ENCODE measurements at regions not wholly inside any gene's neighbourhood (a gene's known extent, or its start where the extent isn't known, plus 50 kb on each side); places are given as distances from the start of the nearest gene placed in this dataset.
"Not testable (repeated sequence)": the region's sequence is repeated elsewhere in the genome, so short reads cannot be mapped to it uniquely, and the experiment has no call there.

GRCh38 chr16:88167798-88168556, 214.8 kb upstream of the ZNF469 start:
- not testable (repeated sequence) for H3K27me3 ChIP-seq (ENCODE audit: control insufficient read depth, insufficient read depth, low read length); H3K4me2 ChIP-seq (ENCODE audit: low read length); H3K79me2 ChIP-seq; H3K9ac ChIP-seq; H3K4me1 ChIP-seq; H3K4me3 ChIP-seq (ENCODE audit: low read depth, low read length); H3K9me3 ChIP-seq (ENCODE audit: control insufficient read depth, low read length); H3K36me3 ChIP-seq (ENCODE audit: control insufficient read depth, insufficient read depth, low read length); H3K27ac ChIP-seq; H2AFZ ChIP-seq

GRCh38 chr16:88168557-88168949, 214.2 kb upstream of the ZNF469 start:
- not testable (repeated sequence) for H3K36me3 ChIP-seq (ENCODE audit: control insufficient read depth, insufficient read depth, low read length); H3K4me1 ChIP-seq; H3K9me3 ChIP-seq (ENCODE audit: control insufficient read depth, low read length); H2AFZ ChIP-seq; H3K79me2 ChIP-seq; H3K27ac ChIP-seq; H3K4me2 ChIP-seq (ENCODE audit: low read length); H3K27me3 ChIP-seq (ENCODE audit: control insufficient read depth, insufficient read depth, low read length); H3K4me3 ChIP-seq (ENCODE audit: low read depth, low read length); H3K9ac ChIP-seq

- H3K27ac ChIP-seq; H3K4me1 ChIP-seq; H3K79me2 ChIP-seq; H3K4me3 ChIP-seq (ENCODE audit: low read depth, low read length); H3K36me3 ChIP-seq (ENCODE audit: control insufficient read depth, insufficient read depth, low read length); H3K4me2 ChIP-seq (ENCODE audit: low read length); H2AFZ ChIP-seq; H3K9ac ChIP-seq; H3K27me3 ChIP-seq (ENCODE audit: control insufficient read depth, insufficient read depth, low read length); H3K9me3 ChIP-seq (ENCODE audit: control insufficient read depth, low read length): not testable (repeated sequence)
These were observed 213.5 kb upstream of the ZNF469 start for GRCh38 chr16:88169136-88169830.

- H2AFZ ChIP-seq; H3K9me3 ChIP-seq (ENCODE audit: control insufficient read depth, low read length); H3K4me3 ChIP-seq (ENCODE audit: low read depth, low read length); H3K9ac ChIP-seq; H3K4me2 ChIP-seq (ENCODE audit: low read length); H3K27me3 ChIP-seq (ENCODE audit: control insufficient read depth, insufficient read depth, low read length); H3K27ac ChIP-seq; H3K4me1 ChIP-seq; H3K79me2 ChIP-seq; H3K36me3 ChIP-seq (ENCODE audit: control insufficient read depth, insufficient read depth, low read length): not testable (repeated sequence)
These were observed 213.0 kb upstream of the ZNF469 start for GRCh38 chr16:88169831-88170165.

GRCh38 chr16:88170528-88170991, 212.2 kb upstream of the ZNF469 start:
- Histone ChIP-seq H2AFZ (no peak overlapping the region), H3K27me3 (ENCODE audit: control insufficient read depth, insufficient read depth, low read length) (no peaks in the 10 kb centered on the region), H3K79me2 (no peaks in the 10 kb centered on the region), H3K4me3 (ENCODE audit: low read depth, low read length) (no peak overlapping the region), H3K4me2 (ENCODE audit: low read length) (no peak overlapping the region), H3K9me3 (ENCODE audit: control insufficient read depth, low read length) (no peaks in the 10 kb centered on the region), H3K27ac (no peak overlapping the region), H3K9ac (no peak overlapping the region), H3K36me3 (ENCODE audit: control insufficient read depth, insufficient read depth, low read length) (no peaks in the 10 kb centered on the region), H3K4me1 (no peaks in the 10 kb centered on the region)
- no peak for TF ChIP-seq CTCF (IDR thresholded peaks at IDR 0.05)

- H3K4me1 ChIP-seq; H3K9ac ChIP-seq; H3K9me3 ChIP-seq (ENCODE audit: control insufficient read depth, low read length); H3K4me3 ChIP-seq (ENCODE audit: low read depth, low read length); H3K27ac ChIP-seq; H3K36me3 ChIP-seq (ENCODE audit: control insufficient read depth, insufficient read depth, low read length); H3K27me3 ChIP-seq (ENCODE audit: control insufficient read depth, insufficient read depth, low read length); H2AFZ ChIP-seq; H3K4me2 ChIP-seq (ENCODE audit: low read length); H3K79me2 ChIP-seq: not testable (repeated sequence)
These were observed 211.6 kb upstream of the ZNF469 start for GRCh38 chr16:88171126-88171525.

GRCh38 chr16:88176184-88176583, 206.6 kb upstream of the ZNF469 start:
- H3K36me3 ChIP-seq (ENCODE audit: control insufficient read depth, insufficient read depth, low read length); H3K27ac ChIP-seq; H3K27me3 ChIP-seq (ENCODE audit: control insufficient read depth, insufficient read depth, low read length); H3K4me1 ChIP-seq; H3K4me3 ChIP-seq (ENCODE audit: low read depth, low read length); H2AFZ ChIP-seq; H3K79me2 ChIP-seq; H3K9ac ChIP-seq; H3K9me3 ChIP-seq (ENCODE audit: control insufficient read depth, low read length); H3K4me2 ChIP-seq (ENCODE audit: low read length): not testable (repeated sequence)

- not testable (repeated sequence) for H3K4me3 ChIP-seq (ENCODE audit: low read depth, low read length); H3K4me2 ChIP-seq (ENCODE audit: low read length); H3K9me3 ChIP-seq (ENCODE audit: control insufficient read depth, low read length); H3K27me3 ChIP-seq (ENCODE audit: control insufficient read depth, insufficient read depth, low read length); H3K79me2 ChIP-seq; H3K36me3 ChIP-seq (ENCODE audit: control insufficient read depth, insufficient read depth, low read length); H3K9ac ChIP-seq; H2AFZ ChIP-seq; H3K27ac ChIP-seq; H3K4me1 ChIP-seq
These were observed 206.1 kb upstream of the ZNF469 start for GRCh38 chr16:88176591-88177180.

GRCh38 chr16:88178251-88178650, 204.5 kb upstream of the ZNF469 start:
- H3K9me3 ChIP-seq (ENCODE audit: control insufficient read depth, low read length); H3K79me2 ChIP-seq; H3K27ac ChIP-seq; H3K36me3 ChIP-seq (ENCODE audit: control insufficient read depth, insufficient read depth, low read length); H3K4me1 ChIP-seq; H2AFZ ChIP-seq; H3K4me3 ChIP-seq (ENCODE audit: low read depth, low read length); H3K9ac ChIP-seq; H3K4me2 ChIP-seq (ENCODE audit: low read length); H3K27me3 ChIP-seq (ENCODE audit: control insufficient read depth, insufficient read depth, low read length): not testable (repeated sequence)

- not testable (repeated sequence) for H3K36me3 ChIP-seq (ENCODE audit: control insufficient read depth, insufficient read depth, low read length); H2AFZ ChIP-seq; H3K4me3 ChIP-seq (ENCODE audit: low read depth, low read length); H3K4me2 ChIP-seq (ENCODE audit: low read length); H3K27ac ChIP-seq; H3K79me2 ChIP-seq; H3K9me3 ChIP-seq (ENCODE audit: control insufficient read depth, low read length); H3K4me1 ChIP-seq; H3K9ac ChIP-seq; H3K27me3 ChIP-seq (ENCODE audit: control insufficient read depth, insufficient read depth, low read length)
These were observed 203.9 kb upstream of the ZNF469 start for GRCh38 chr16:88178896-88179295.
